Liver (tissue), 8 donors: ENCODE measurements at regions not wholly inside any gene's neighbourhood (a gene's known extent, or its start where the extent isn't known, plus 50 kb on each side); places are given as distances from the start of the nearest gene placed in this dataset.

Source experiments
- DNase-seq: peaks from one replicate; pipeline ENCODE4 v3.0.0-alpha.2; 2017; ENCODE audit warnings: low spot score
- H3K27ac ChIP-seq, 2 donors: one replicate each; pipeline ENCODE4 v1.7.0; 2013; ENCODE audit warnings: inconsistent platforms in 2 of 2, low read length in 2 of 2, control low read depth in 1 of 2, low read depth in 1 of 2, mild to moderate bottlenecking in 1 of 2
- H3K27me3 ChIP-seq, 4 donors: one replicate each; pipeline versions ENCODE4 v1.6.1 to v1.7.0; 2013; ENCODE audit warnings: low read length in 3 of 4, inconsistent platforms in 1 of 4, mild to moderate bottlenecking in 1 of 4, moderate library complexity in 1 of 4; ENCODE audit not compliant: control insufficient read depth in 4 of 4, insufficient read depth in 4 of 4
- H3K36me3 ChIP-seq, 4 donors: one replicate each; pipeline versions ENCODE4 v1.6.1 to v1.7.0; 2013; ENCODE audit warnings: low read length in 3 of 4, mild to moderate bottlenecking in 3 of 4, low read depth in 1 of 4, moderate library complexity in 1 of 4; ENCODE audit not compliant: control insufficient read depth in 4 of 4, insufficient read depth in 3 of 4
- H3K4me1 ChIP-seq, 4 donors: one replicate each; pipeline versions ENCODE4 v1.6.1 to v1.7.0; 2013; ENCODE audit warnings: low read length in 3 of 4, mild to moderate bottlenecking in 3 of 4, moderate library complexity in 1 of 4; ENCODE audit not compliant: control insufficient read depth in 4 of 4, insufficient read depth in 4 of 4
- H3K4me3 ChIP-seq, 3 donors: one replicate each; pipeline versions ENCODE4 v1.6.1 to v1.7.0; 2013; ENCODE audit warnings: low read length in 3 of 3, control low read depth in 1 of 3, low read depth in 1 of 3, mild to moderate bottlenecking in 1 of 3
- H3K9ac ChIP-seq, 2 donors: one replicate each; pipeline ENCODE4 v1.7.0; 2013; ENCODE audit warnings: low read length in 2 of 2, mild to moderate bottlenecking in 2 of 2, moderate library complexity in 2 of 2, control low read depth in 1 of 2, low read depth in 1 of 2
- H3K9me3 ChIP-seq, 4 donors: one replicate each; pipeline versions ENCODE4 v1.6.1 to v1.7.0; 2013; ENCODE audit warnings: low read length in 3 of 4; ENCODE audit not compliant: control insufficient read depth in 4 of 4
- EGR1 ChIP-seq, 2 donors: IDR thresholded peaks; 2 replicates each; pipeline ENCODE4 v1.6.1; 2016 to 2018; ENCODE audit warnings: antibody characterized with exemption in 2 of 2, low read depth in 2 of 2
- FOXA1 ChIP-seq: IDR thresholded peaks from 2 replicates; pipeline ENCODE4 v1.6.1; 2016; ENCODE audit warnings: antibody characterized with exemption
- FOXA2 ChIP-seq: IDR thresholded peaks from 2 replicates; pipeline ENCODE4 v1.6.1; 2016; ENCODE audit warnings: antibody characterized with exemption
- GABPA ChIP-seq, 2 donors: IDR thresholded peaks in 1 of 2; conservative IDR thresholded peaks in 1 of 2; 2 replicates each; pipeline ENCODE4 v1.6.1; 2016; ENCODE audit warnings: antibody characterized with exemption in 2 of 2, mild to moderate bottlenecking in 1 of 2, moderate library complexity in 1 of 2
- HNF4A ChIP-seq, 2 donors: conservative IDR thresholded peaks; 2 replicates each; pipeline ENCODE4 v1.6.1; 2016; ENCODE audit warnings: antibody characterized with exemption in 2 of 2, mild to moderate bottlenecking in 2 of 2
- HNF4G ChIP-seq: IDR thresholded peaks from 2 replicates; pipeline ENCODE4 v1.6.1; 2016; ENCODE audit warnings: antibody characterized with exemption
- JUND ChIP-seq, 2 donors: IDR thresholded peaks; 2 replicates each; pipeline ENCODE4 v1.6.1; 2016; ENCODE audit warnings: antibody characterized with exemption in 2 of 2
- NR2F2 ChIP-seq: IDR thresholded peaks from 2 replicates; pipeline ENCODE4 v1.6.1; 2016; ENCODE audit warnings: antibody characterized with exemption
- RAD21 ChIP-seq, 2 donors: IDR thresholded peaks; 2 replicates each; pipeline ENCODE4 v1.6.1; 2016; ENCODE audit warnings: antibody characterized with exemption in 2 of 2, mild to moderate bottlenecking in 2 of 2
- RXRA ChIP-seq, 2 donors: IDR thresholded peaks; 2 replicates each; pipeline ENCODE4 v1.6.1; 2017 to 2018; ENCODE audit warnings: antibody characterized with exemption in 2 of 2, mild to moderate bottlenecking in 1 of 2
- SP1 ChIP-seq: IDR thresholded peaks from 2 replicates; pipeline ENCODE4 v1.6.1; 2018; ENCODE audit warnings: antibody characterized with exemption, mild to moderate bottlenecking
- TAF1 ChIP-seq: conservative IDR thresholded peaks from 2 replicates; pipeline ENCODE4 v1.6.1; 2016; ENCODE audit warnings: antibody characterized with exemption, mild to moderate bottlenecking
- YY1 ChIP-seq: IDR thresholded peaks from 2 replicates; pipeline ENCODE4 v1.6.1; 2016; ENCODE audit warnings: antibody characterized with exemption, mild to moderate bottlenecking
- WGBS: extraction: QIAGEN DNeasy Blood & Tissue Kit; methylation state at CpG from one replicate; pipeline ENCODE4 v1.1.7; 2013; 5-methylcytosine and 5-hydroxymethylcytosine counted together
- TF ChIP-seq, protein P1 (sequence below): IDR thresholded peaks from 2 replicates; pipeline ENCODE4 v1.6.1; 2016; ENCODE audit warnings: antibody characterized with exemption, mild to moderate bottlenecking
- TF ChIP-seq, protein P2 (sequence below): fragments of 150-350 bp; IDR thresholded peaks from 2 replicates; pipeline ENCODE4 v1.5.1; 2017; ENCODE audit warnings: improper control_type of control experiment, low read depth, low read length; ENCODE audit not compliant: missing input control
- TF ChIP-seq, protein P3 (sequence below): IDR thresholded peaks from 2 replicates; pipeline ENCODE4 v1.6.1; 2016; ENCODE audit warnings: antibody characterized with exemption
- TF ChIP-seq, protein P4 (sequence below): IDR thresholded peaks from 2 replicates; pipeline ENCODE4 v1.6.1; 2016; ENCODE audit warnings: antibody characterized with exemption
- donor health status: healthy.
- donor health status: healthy.
- donor health status: healthy.
- donor health status: healthy.
- donor health status: healthy.

DNA sequence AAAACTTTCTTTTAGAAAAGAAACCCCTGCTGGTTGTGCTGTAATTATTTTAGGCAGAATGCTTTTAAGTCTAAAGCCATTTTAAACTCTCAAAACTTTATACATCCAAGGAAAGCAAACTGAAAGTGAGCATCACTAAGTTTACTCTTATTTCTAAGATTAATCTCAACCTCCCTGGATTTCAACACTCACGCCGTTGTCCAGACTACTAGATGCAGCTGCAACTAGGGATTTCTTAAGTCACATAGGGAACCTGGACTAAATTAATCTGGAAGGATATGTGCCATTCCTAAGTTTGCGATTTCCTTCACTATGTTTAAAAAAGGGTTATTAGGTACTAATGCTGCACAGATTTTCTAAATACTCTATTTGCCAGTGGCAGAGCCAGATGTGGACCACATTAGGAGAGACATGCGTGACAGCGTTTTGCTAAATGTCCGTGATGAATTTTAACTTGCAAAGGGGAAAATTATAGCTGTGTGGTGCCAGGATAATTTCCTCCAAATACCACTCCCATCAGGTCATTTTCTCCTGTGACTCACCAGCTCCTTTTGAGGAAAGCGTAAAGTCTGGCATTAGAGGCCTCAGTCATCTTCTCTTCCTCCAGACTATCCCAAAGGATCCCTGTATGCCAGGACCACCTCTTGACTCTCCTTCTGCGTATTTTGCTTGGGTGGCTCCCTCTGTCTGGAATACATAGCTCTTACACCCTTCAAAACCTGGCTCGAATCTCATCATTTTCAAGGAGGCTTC is 143.7 kb downstream of the ATL2 start:
- Histone ChIP-seq H3K27ac (no peak overlapping the region), H3K36me3 (no peaks in the 10 kb centered on the region), H3K4me1 (no peaks in the 10 kb centered on the region), H3K9ac (no peak overlapping the region), H3K4me3 (no peak overlapping the region), H3K27me3 (no peaks in the 10 kb centered on the region), H3K9me3 (no peaks in the 10 kb centered on the region)
- TF ChIP-seq GABPA (IDR thresholded peaks at IDR 0.05 in 1 of 2, conservative IDR thresholded peaks at IDR 0.05 in 1 of 2) (no peak), FOXA1 (no peak), FOXA2 (no peak), HNF4A (conservative IDR thresholded peaks at IDR 0.05) (no peak), RXRA (IDR thresholded peaks at IDR 0.05) (no peak), EGR1 (IDR thresholded peaks at IDR 0.05; ENCODE audit: low read depth in 2 of 2) (no peak), RAD21 (IDR thresholded peaks at IDR 0.05) (no peak), YY1 (no peak), JUND (IDR thresholded peaks at IDR 0.05) (no peak), TAF1 (no peak), HNF4G (no peak), NR2F2 (no peak)
- TF ChIP-seq, protein P1, sequence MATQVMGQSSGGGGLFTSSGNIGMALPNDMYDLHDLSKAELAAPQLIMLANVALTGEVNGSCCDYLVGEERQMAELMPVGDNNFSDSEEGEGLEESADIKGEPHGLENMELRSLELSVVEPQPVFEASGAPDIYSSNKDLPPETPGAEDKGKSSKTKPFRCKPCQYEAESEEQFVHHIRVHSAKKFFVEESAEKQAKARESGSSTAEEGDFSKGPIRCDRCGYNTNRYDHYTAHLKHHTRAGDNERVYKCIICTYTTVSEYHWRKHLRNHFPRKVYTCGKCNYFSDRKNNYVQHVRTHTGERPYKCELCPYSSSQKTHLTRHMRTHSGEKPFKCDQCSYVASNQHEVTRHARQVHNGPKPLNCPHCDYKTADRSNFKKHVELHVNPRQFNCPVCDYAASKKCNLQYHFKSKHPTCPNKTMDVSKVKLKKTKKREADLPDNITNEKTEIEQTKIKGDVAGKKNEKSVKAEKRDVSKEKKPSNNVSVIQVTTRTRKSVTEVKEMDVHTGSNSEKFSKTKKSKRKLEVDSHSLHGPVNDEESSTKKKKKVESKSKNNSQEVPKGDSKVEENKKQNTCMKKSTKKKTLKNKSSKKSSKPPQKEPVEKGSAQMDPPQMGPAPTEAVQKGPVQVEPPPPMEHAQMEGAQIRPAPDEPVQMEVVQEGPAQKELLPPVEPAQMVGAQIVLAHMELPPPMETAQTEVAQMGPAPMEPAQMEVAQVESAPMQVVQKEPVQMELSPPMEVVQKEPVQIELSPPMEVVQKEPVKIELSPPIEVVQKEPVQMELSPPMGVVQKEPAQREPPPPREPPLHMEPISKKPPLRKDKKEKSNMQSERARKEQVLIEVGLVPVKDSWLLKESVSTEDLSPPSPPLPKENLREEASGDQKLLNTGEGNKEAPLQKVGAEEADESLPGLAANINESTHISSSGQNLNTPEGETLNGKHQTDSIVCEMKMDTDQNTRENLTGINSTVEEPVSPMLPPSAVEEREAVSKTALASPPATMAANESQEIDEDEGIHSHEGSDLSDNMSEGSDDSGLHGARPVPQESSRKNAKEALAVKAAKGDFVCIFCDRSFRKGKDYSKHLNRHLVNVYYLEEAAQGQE = no peak
- TF ChIP-seq, protein P2, sequence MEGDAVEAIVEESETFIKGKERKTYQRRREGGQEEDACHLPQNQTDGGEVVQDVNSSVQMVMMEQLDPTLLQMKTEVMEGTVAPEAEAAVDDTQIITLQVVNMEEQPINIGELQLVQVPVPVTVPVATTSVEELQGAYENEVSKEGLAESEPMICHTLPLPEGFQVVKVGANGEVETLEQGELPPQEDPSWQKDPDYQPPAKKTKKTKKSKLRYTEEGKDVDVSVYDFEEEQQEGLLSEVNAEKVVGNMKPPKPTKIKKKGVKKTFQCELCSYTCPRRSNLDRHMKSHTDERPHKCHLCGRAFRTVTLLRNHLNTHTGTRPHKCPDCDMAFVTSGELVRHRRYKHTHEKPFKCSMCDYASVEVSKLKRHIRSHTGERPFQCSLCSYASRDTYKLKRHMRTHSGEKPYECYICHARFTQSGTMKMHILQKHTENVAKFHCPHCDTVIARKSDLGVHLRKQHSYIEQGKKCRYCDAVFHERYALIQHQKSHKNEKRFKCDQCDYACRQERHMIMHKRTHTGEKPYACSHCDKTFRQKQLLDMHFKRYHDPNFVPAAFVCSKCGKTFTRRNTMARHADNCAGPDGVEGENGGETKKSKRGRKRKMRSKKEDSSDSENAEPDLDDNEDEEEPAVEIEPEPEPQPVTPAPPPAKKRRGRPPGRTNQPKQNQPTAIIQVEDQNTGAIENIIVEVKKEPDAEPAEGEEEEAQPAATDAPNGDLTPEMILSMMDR = no peak
- TF ChIP-seq, protein P3, sequence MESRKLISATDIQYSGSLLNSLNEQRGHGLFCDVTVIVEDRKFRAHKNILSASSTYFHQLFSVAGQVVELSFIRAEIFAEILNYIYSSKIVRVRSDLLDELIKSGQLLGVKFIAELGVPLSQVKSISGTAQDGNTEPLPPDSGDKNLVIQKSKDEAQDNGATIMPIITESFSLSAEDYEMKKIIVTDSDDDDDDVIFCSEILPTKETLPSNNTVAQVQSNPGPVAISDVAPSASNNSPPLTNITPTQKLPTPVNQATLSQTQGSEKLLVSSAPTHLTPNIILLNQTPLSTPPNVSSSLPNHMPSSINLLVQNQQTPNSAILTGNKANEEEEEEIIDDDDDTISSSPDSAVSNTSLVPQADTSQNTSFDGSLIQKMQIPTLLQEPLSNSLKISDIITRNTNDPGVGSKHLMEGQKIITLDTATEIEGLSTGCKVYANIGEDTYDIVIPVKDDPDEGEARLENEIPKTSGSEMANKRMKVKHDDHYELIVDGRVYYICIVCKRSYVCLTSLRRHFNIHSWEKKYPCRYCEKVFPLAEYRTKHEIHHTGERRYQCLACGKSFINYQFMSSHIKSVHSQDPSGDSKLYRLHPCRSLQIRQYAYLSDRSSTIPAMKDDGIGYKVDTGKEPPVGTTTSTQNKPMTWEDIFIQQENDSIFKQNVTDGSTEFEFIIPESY = no peak
- no peak for DNase-seq
- 94% methylated on average over 9 of the region's 9 CpGs for WGBS

DNA sequence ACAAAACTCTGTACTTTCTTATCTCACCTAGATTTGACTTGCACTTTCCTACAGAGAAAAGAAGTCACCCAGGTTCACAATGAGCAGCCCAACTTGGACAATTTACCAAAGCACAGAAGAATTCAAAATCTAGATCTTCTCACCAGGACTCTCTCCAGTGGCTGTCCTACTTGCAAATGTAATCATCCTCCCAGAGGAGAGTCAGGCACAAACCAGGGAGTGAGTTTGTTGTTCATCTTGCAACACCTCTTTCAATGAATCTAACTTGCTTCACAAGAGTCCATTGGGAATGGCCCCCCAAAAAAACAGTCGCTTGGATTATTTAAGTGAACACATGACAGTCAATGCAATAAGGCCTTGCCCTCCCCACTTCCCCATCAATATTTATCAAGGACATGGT is 144.6 kb downstream of the ATL2 start:
- H3K9ac ChIP-seq = no peak overlapping the region
- H3K36me3 ChIP-seq = no peaks in the 10 kb centered on the region
- H3K9me3 ChIP-seq = no peaks in the 10 kb centered on the region
- H3K27ac ChIP-seq = no peak overlapping the region
- H3K27me3 ChIP-seq = no peaks in the 10 kb centered on the region
- no peak for TF ChIP-seq JUND (IDR thresholded peaks at IDR 0.05)
- no peak for TF ChIP-seq RAD21 (IDR thresholded peaks at IDR 0.05)
- TF ChIP-seq GABPA (IDR thresholded peaks at IDR 0.05 in 1 of 2, conservative IDR thresholded peaks at IDR 0.05 in 1 of 2) = no peak
- TF ChIP-seq FOXA1 = no peak
- TF ChIP-seq FOXA2 = no peak
- TF ChIP-seq HNF4A (conservative IDR thresholded peaks at IDR 0.05) = no peak
- no peak for TF ChIP-seq NR2F2
- no peak for TF ChIP-seq HNF4G
- TF ChIP-seq SP1 = no peak
- TF ChIP-seq, protein P3 = no peak
- TF ChIP-seq, protein P1 = no peak
- no peak for TF ChIP-seq YY1
- no peak for TF ChIP-seq TAF1
- TF ChIP-seq, protein P4, sequence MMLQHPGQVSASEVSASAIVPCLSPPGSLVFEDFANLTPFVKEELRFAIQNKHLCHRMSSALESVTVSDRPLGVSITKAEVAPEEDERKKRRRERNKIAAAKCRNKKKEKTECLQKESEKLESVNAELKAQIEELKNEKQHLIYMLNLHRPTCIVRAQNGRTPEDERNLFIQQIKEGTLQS = no peak
- DNase-seq = no peak
- no peak overlapping the region for H3K4me3 ChIP-seq
- no peaks in the 10 kb centered on the region for H3K4me1 ChIP-seq
- WGBS = 96% methylated on average over 1 of the region's 1 CpG
